Esophagus muscularis mucosa (tissue), 3 donors: ENCODE measurements at regions not wholly inside any gene's neighbourhood (a gene's known extent, or its start where the extent isn't known, plus 50 kb on each side); places are given as distances from the start of the nearest gene placed in this dataset.

ENCODE experiments used
- CTCF ChIP-seq, 3 experiments: fragments of 200-600 bp in 2 of 3; fragments of 450-650 bp in 1 of 3; sonication (generic) in 2 of 3; IDR thresholded peaks; one replicate each; pipeline ENCODE4 v1.5.1; 2017 to 2019; ENCODE audit warnings: antibody characterized with exemption in 3 of 3, mild to moderate bottlenecking in 2 of 3, moderate library complexity in 1 of 3
- POLR2A ChIP-seq: fragments of 450-650 bp; IDR thresholded peaks from one replicate; pipeline ENCODE4 v1.6.1; 2017; ENCODE audit warnings: antibody characterized with exemption, moderate library complexity, mild to moderate bottlenecking, low read depth
- POLR2AphosphoS5 ChIP-seq, 2 donors: sonication (generic); formaldehyde crosslinking; IDR thresholded peaks; one replicate each; pipeline ENCODE4 v1.6.1; 2017; ENCODE audit warnings: antibody characterized with exemption in 2 of 2

- TF ChIP-seq CTCF (IDR thresholded peaks at IDR 0.05) (no peak), POLR2AphosphoS5 (IDR thresholded peaks at IDR 0.05) (no peak), POLR2A (no peak)
Observed at GRCh38 chr4:155005395-155006090, 202.9 kb upstream of the NPY2R start.
